A673 (cell line): ENCODE measurements at regions not wholly inside any gene's neighbourhood (a gene's known extent, or its start where the extent isn't known, plus 50 kb on each side); places are given as distances from the start of the nearest gene placed in this dataset.

Source experiments
- BruUV-seq: library from RNA; stranded (reverse); fragments of 400-500 nt; replicated peaks from 2 replicates; lab custom pipeline; 2021; lab: Mats Ljungman, UMichigan
- CTCF ChIA-PET: fragments of 300-600 bp; sonication (Branson Sonifier 250); formaldehyde crosslinking; loops from one replicate; lab custom pipeline; 2022; ENCODE audit warnings: antibody characterized with exemption; lab: Charles Lee
- POLR2A ChIA-PET: fragments of 300-600 bp; sonication (Branson Sonifier 250); formaldehyde crosslinking; loops from one replicate; lab custom pipeline; 2022; ENCODE audit warnings: antibody characterized with exemption; ENCODE audit not compliant: low non-redundant PET; lab: Charles Lee
- DNase-seq: peaks from one replicate; pipeline ENCODE4 v3.0.0-alpha.2; 2015; ENCODE audit warnings: low spot score
- H3K27ac ChIP-seq: fragments of 200-600 bp; sonication (generic); 2 replicates; pipeline ENCODE4 v1.5.1; 2016; ENCODE audit warnings: mixed run types, low read depth, mild to moderate bottlenecking, mixed read lengths, antibody characterized with exemption, low read length; ENCODE audit not compliant: poor library complexity, severe bottlenecking
- H3K27me3 ChIP-seq: fragments of 200-600 bp; sonication (generic); replicated peaks from 2 replicates; pipeline ENCODE4 v1.6.1; 2017; ENCODE audit warnings: mixed run types, low read depth, mild to moderate bottlenecking, mixed read lengths, antibody characterized with exemption, low read length; ENCODE audit not compliant: insufficient read depth, poor library complexity
- H3K36me3 ChIP-seq: fragments of 200-600 bp; sonication (generic); 2 replicates; pipeline ENCODE4 v1.6.1; 2016; ENCODE audit warnings: mixed run types, mild to moderate bottlenecking, mixed read lengths, antibody characterized with exemption, low read length; ENCODE audit not compliant: insufficient read depth, poor library complexity, severe bottlenecking
- H3K4me1 ChIP-seq: fragments of 200-600 bp; sonication (generic); 2 replicates; pipeline ENCODE4 v1.6.1; 2017; ENCODE audit warnings: mixed run types, mild to moderate bottlenecking, mixed read lengths, antibody characterized with exemption, low read length; ENCODE audit not compliant: insufficient read depth, poor library complexity, severe bottlenecking
- H3K4me3 ChIP-seq: fragments of 200-600 bp; sonication (generic); 2 replicates; pipeline ENCODE4 v1.5.1; 2016; ENCODE audit warnings: low read depth, mixed run types, mild to moderate bottlenecking, mixed read lengths, low read length; ENCODE audit not compliant: poor library complexity, severe bottlenecking
- H3K9me3 ChIP-seq: fragments of 200-600 bp; sonication (generic); 2 replicates; pipeline ENCODE4 v1.6.1; 2016; ENCODE audit warnings: mixed run types, low read depth, mild to moderate bottlenecking, mixed read lengths, antibody characterized with exemption, low read length; ENCODE audit not compliant: poor library complexity, severe bottlenecking
- EZH2 ChIP-seq: fragments of 200-600 bp; sonication (generic); IDR thresholded peaks from 2 replicates; pipeline ENCODE4 v1.6.1; 2017; ENCODE audit warnings: borderline replicate concordance, low read depth, mild to moderate bottlenecking, mixed read lengths, antibody characterized with exemption, low read length; ENCODE audit not compliant: poor library complexity, severe bottlenecking
- intact Hi-C: fragments of 100-400 bp; cut with micrococcal nuclease; formaldehyde crosslinking; loops from one replicate; pipeline ENCODE4 v1.10.0; 2022; ENCODE audit not compliant: unreplicated experiment
- TF ChIP-seq, protein P1 (sequence below): fragments of 300-800, 200-600 bp; sonication (generic); conservative IDR thresholded peaks from 2 replicates; pipeline ENCODE4 v1.5.1; 2017; ENCODE audit warnings: low read depth, mild to moderate bottlenecking, antibody characterized with exemption, low read length, moderate library complexity, mixed read lengths

DNA sequence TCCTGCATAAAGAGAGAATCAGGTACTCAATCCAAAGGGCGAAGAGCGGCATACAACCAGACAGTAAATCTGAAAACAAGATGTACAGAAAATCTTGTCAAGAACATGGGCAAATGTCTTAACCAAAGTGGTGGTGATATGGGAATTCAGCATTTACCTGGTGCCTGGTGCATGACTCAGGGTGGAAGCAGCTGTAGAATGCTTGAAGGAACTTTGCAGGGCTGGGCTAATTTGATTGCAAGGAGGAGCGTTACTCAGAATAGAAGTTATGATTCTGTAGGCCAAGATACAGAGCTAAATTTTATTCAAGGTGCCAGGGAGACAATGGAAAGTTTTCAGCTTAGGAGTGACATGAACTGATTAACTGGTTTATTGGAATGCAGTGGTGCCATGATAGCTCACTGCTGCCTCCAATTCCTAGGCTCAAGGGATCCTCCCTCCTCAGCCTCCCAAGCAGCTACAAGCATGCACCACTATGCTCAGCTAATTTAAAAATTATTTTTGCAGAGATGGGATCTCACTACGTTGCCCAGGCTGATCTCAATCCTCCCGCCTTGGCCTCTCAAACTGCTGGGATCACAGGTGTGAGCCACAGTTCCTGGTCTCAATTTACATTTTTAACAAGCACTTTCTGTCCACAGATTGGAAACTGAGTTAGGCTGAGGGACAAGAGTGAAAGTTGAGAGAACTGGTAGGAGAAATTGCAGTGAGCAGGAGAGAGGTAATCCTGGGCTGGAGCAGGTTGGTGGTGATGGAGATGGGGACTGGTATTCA, 91.5 kb upstream of the TBC1D5 start:
- intact Hi-C loops: no loop called here
- TF ChIP-seq, protein P1, sequence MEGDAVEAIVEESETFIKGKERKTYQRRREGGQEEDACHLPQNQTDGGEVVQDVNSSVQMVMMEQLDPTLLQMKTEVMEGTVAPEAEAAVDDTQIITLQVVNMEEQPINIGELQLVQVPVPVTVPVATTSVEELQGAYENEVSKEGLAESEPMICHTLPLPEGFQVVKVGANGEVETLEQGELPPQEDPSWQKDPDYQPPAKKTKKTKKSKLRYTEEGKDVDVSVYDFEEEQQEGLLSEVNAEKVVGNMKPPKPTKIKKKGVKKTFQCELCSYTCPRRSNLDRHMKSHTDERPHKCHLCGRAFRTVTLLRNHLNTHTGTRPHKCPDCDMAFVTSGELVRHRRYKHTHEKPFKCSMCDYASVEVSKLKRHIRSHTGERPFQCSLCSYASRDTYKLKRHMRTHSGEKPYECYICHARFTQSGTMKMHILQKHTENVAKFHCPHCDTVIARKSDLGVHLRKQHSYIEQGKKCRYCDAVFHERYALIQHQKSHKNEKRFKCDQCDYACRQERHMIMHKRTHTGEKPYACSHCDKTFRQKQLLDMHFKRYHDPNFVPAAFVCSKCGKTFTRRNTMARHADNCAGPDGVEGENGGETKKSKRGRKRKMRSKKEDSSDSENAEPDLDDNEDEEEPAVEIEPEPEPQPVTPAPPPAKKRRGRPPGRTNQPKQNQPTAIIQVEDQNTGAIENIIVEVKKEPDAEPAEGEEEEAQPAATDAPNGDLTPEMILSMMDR: no peak
- H3K36me3 ChIP-seq: no peaks in the 10 kb centered on the region
- no peak overlapping the region for H3K4me3 ChIP-seq
- no peak for DNase-seq
- H3K27me3 ChIP-seq: peaks cover 30% of the 10 kb centered on the region
- H3K9me3 ChIP-seq: no peaks in the 10 kb centered on the region
- H3K27ac ChIP-seq: no peak overlapping the region
- CTCF ChIA-PET: no interaction called here
- BruUV-seq: no TSS peak
- POLR2A ChIA-PET: no interaction called here
- no peaks in the 10 kb centered on the region for H3K4me1 ChIP-seq

DNA sequence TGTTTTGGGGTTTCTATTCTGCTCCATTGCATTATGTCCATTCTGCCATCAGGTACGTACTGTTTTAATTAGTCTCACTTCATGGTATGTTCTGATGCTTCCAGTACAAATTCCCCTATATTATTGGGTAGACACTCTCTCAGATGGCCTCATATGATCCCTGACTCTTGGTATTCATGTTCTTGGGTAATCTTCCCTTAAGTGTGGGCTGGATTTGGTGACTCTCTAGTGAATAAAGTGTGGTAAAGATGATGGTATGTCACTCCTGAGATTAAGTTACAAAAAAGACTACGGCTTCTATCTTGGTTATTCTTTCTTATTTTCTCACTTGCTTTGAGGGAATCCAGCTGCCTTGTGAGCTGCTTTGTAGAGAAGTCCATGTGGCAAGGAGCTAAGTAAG, 89.6 kb upstream of the TBC1D5 start:
- intact Hi-C loops: no loop called here
- TF ChIP-seq, protein P1: no peak
- TF ChIP-seq EZH2: no peak
- Histone ChIP-seq H3K36me3 (no peaks in the 10 kb centered on the region), H3K27me3 (peaks cover 41% of the 10 kb centered on the region), H3K4me3 (no peak overlapping the region), H3K27ac (no peak overlapping the region), H3K9me3 (no peaks in the 10 kb centered on the region), H3K4me1 (no peaks in the 10 kb centered on the region)
- POLR2A ChIA-PET: no interaction called here
- no peak for DNase-seq
- CTCF ChIA-PET: no interaction called here
- BruUV-seq: no TSS peak

DNA sequence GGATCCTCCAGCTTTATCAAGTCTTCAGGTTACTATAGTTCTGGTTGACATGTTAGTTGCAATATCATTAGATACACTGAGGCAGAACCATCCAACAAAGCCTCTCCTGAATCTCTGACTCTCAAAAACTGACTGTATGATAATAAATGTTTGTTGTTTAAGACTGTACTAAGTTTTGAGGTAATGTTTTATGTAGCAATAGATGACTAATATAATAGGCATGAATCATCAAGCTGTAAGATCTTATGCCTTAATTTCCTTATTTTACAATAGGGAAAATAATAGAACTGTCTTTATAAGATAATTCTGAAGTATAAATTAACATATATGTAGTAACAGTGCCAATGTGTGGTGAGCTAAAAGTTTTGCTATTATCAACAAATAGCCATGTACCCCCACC, 88.9 kb upstream of the TBC1D5 start:
- BruUV-seq: no TSS peak
- ChIA-PET POLR2A (no interaction called here), CTCF (no interaction called here)
- DNase-seq: no peak
- H3K36me3 ChIP-seq: no peaks in the 10 kb centered on the region
- intact Hi-C loops: no loop called here
- no peaks in the 10 kb centered on the region for H3K4me1 ChIP-seq
- H3K27ac ChIP-seq: no peak overlapping the region
- TF ChIP-seq, protein P1: no peak
- no peak for TF ChIP-seq EZH2
- no peak overlapping the region for H3K4me3 ChIP-seq
- peaks cover 41% of the 10 kb centered on the region for H3K27me3 ChIP-seq
- no peaks in the 10 kb centered on the region for H3K9me3 ChIP-seq
